ENCODE measurements at regions not wholly inside any gene's neighbourhood (a gene's known extent, or its start where the extent isn't known, plus 50 kb on each side); places are given as distances from the start of the nearest gene placed in this dataset.

- TF ChIP-seq, protein P1, sequence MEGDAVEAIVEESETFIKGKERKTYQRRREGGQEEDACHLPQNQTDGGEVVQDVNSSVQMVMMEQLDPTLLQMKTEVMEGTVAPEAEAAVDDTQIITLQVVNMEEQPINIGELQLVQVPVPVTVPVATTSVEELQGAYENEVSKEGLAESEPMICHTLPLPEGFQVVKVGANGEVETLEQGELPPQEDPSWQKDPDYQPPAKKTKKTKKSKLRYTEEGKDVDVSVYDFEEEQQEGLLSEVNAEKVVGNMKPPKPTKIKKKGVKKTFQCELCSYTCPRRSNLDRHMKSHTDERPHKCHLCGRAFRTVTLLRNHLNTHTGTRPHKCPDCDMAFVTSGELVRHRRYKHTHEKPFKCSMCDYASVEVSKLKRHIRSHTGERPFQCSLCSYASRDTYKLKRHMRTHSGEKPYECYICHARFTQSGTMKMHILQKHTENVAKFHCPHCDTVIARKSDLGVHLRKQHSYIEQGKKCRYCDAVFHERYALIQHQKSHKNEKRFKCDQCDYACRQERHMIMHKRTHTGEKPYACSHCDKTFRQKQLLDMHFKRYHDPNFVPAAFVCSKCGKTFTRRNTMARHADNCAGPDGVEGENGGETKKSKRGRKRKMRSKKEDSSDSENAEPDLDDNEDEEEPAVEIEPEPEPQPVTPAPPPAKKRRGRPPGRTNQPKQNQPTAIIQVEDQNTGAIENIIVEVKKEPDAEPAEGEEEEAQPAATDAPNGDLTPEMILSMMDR (IDR thresholded peaks at IDR 0.05) = no peak
- TF ChIP-seq POLR2A (IDR thresholded peaks at IDR 0.05) = no peak
- TF ChIP-seq POLR2AphosphoS5 (IDR thresholded peaks at IDR 0.05) = no peak
These were observed 498.2 kb upstream of the BRINP3 start for GRCh38 chr1:190975827-190976226.

Measured in suprapubic skin (tissue), 4 donors.